ENCODE measurements at regions not wholly inside any gene's neighbourhood (a gene's known extent, or its start where the extent isn't known, plus 50 kb on each side); places are given as distances from the start of the nearest gene placed in this dataset.

DNA sequence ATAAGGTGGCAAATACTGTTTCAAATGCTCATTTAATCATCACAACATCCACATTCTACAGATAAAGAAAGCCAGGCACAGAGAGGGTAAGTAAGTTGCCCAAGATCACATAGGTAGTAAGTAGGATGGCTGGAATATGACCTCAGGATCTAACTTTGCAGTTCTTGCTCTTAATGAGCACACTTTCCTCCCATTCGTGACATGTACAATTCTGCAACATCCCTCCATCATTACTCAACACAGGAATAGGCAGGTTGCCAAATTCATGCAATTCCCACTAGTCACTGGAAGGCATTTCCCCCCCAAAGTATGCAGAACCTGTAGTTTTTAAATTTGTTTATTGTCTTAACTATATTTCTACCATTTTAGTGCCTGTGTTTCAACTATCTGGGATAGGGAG lies 109.2 kb downstream of the OLFM4 start:
- TF ChIP-seq POLR2AphosphoS5 (IDR thresholded peaks at IDR 0.05; ENCODE audit: insufficient read depth, low read depth, low read length), result no peak
- no peak for TF ChIP-seq MYC (IDR thresholded peaks at IDR 0.05; ENCODE audit: low read depth, low read length)
- no peak for TF ChIP-seq JUN (IDR thresholded peaks at IDR 0.05; ENCODE audit: borderline replicate concordance, insufficient read depth, insufficient read length, low read depth)
- TF ChIP-seq GATA2 (IDR thresholded peaks at IDR 0.05; ENCODE audit: insufficient read depth, insufficient read length, low read depth, low read length), result no peak
- TF ChIP-seq EZH2 (IDR thresholded peaks at IDR 0.05; ENCODE audit: borderline replicate concordance, low read depth, low read length, severe bottlenecking), result no peak
- TF ChIP-seq POLR2A (IDR thresholded peaks at IDR 0.05; ENCODE audit: low read depth, low read length), result no peak
- TF ChIP-seq, protein P1, sequence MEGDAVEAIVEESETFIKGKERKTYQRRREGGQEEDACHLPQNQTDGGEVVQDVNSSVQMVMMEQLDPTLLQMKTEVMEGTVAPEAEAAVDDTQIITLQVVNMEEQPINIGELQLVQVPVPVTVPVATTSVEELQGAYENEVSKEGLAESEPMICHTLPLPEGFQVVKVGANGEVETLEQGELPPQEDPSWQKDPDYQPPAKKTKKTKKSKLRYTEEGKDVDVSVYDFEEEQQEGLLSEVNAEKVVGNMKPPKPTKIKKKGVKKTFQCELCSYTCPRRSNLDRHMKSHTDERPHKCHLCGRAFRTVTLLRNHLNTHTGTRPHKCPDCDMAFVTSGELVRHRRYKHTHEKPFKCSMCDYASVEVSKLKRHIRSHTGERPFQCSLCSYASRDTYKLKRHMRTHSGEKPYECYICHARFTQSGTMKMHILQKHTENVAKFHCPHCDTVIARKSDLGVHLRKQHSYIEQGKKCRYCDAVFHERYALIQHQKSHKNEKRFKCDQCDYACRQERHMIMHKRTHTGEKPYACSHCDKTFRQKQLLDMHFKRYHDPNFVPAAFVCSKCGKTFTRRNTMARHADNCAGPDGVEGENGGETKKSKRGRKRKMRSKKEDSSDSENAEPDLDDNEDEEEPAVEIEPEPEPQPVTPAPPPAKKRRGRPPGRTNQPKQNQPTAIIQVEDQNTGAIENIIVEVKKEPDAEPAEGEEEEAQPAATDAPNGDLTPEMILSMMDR (IDR thresholded peaks at IDR 0.05; ENCODE audit: extremely low read depth in 1 of 2, insufficient read depth in 1 of 2, low read depth in 1 of 2, low read length in 2 of 2), result no peak
- TF ChIP-seq, protein P2, sequence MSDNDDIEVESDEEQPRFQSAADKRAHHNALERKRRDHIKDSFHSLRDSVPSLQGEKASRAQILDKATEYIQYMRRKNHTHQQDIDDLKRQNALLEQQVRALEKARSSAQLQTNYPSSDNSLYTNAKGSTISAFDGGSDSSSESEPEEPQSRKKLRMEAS (IDR thresholded peaks at IDR 0.05; ENCODE audit: insufficient read depth, insufficient read length), result no peak
- no peak for TF ChIP-seq FOS (IDR thresholded peaks at IDR 0.05; ENCODE audit: borderline replicate concordance, insufficient read depth, low read length)
- dilution Hi-C loops (cut with MboI; ENCODE audit: extremely low pct_ligation_motif_present, low sequenced_read_pairs), result no loop called here
- Histone ChIP-seq H3K4me1 (ENCODE audit: control insufficient read depth, extremely low read depth, insufficient read depth, low read length) (no peaks in the 10 kb centered on the region), H3K4me2 (ENCODE audit: insufficient read depth, low read length) (no peak overlapping the region), H3K27ac (ENCODE audit: insufficient read depth, low read depth, low read length) (no peak overlapping the region), H3K36me3 (ENCODE audit: control insufficient read depth in 2 of 2, extremely low read depth in 1 of 2, insufficient read depth in 2 of 2, low read length in 2 of 2) (no peaks in the 10 kb centered on the region), H3K9ac (replicated peaks; ENCODE audit: extremely low read depth, insufficient read depth, low read length) (no peak overlapping the region), H3K4me3 (replicated peaks in 1 of 3; ENCODE audit: insufficient read depth in 1 of 3, low read depth in 1 of 3, low read length in 3 of 3) (no peak overlapping the region), H3K9me3 (replicated peaks; ENCODE audit: control insufficient read depth, insufficient read depth, low read length) (peaks cover 2% of the 10 kb centered on the region), H3K79me2 (ENCODE audit: control insufficient read depth, insufficient read depth, low read length) (no peaks in the 10 kb centered on the region), H4K20me1 (replicated peaks; ENCODE audit: control insufficient read depth, extremely low read depth, insufficient read depth, low read length) (no peaks in the 10 kb centered on the region), H3K27me3 (ENCODE audit: control insufficient read depth in 2 of 2, insufficient read depth in 2 of 2, low read length in 2 of 2) (no peaks in the 10 kb centered on the region), H3K9me1 (replicated peaks; ENCODE audit: control insufficient read depth, extremely low read depth, insufficient read depth, low read length) (no peaks in the 10 kb centered on the region), H2AFZ (ENCODE audit: low read depth, low read length) (no peak overlapping the region)
- FAIRE-seq (no peak), DNase-seq (ENCODE audit: low read depth, low spot score) (no peak)
- ChIA-PET POLR2A (no interaction called here), CTCF (no interaction called here)
- intact Hi-C loops (cut with micrococcal nuclease), result no loop called here
- BruUV-seq (replicated peaks), result no TSS peak
